Uterus (tissue), 3 donors: ENCODE measurements at regions not wholly inside any gene's neighbourhood (a gene's known extent, or its start where the extent isn't known, plus 50 kb on each side); places are given as distances from the start of the nearest gene placed in this dataset.

ENCODE experiments used
- DNase-seq, 2 donors: peaks; one replicate each; pipeline ENCODE4 v3.0.0-alpha.2; 2019 to 2020
- H3K27ac ChIP-seq, 2 donors: fragments of 200-600 bp; sonication (generic); 1 replicate in 1 of 2; 2 replicates in 1 of 2; pipeline ENCODE4 v1.5.1; 2016 to 2018
- H3K27me3 ChIP-seq, 2 donors: fragments of 200-600 bp; sonication (generic); one replicate each; pipeline ENCODE4 v1.5.1; 2018 to 2019; ENCODE audit warnings: control low read depth in 1 of 2
- H3K36me3 ChIP-seq, 2 donors: fragments of 200-600 bp; sonication (generic); one replicate each; pipeline ENCODE4 v1.5.1; 2019; ENCODE audit warnings: control low read depth in 1 of 2
- H3K4me1 ChIP-seq, 2 donors: fragments of 200-600 bp; sonication (generic); one replicate each; pipeline ENCODE4 v1.5.1; 2018 to 2019; ENCODE audit warnings: control low read depth in 1 of 2
- H3K4me3 ChIP-seq, 2 donors: fragments of 200-600 bp; sonication (generic); 1 replicate in 1 of 2; 2 replicates in 1 of 2; pipeline ENCODE4 v1.5.1; 2018 to 2019; ENCODE audit warnings: mild to moderate bottlenecking in 1 of 2
- H3K9me3 ChIP-seq, 2 donors: fragments of 200-600 bp; sonication (generic); one replicate each; pipeline ENCODE4 v1.5.1; 2019; ENCODE audit warnings: control low read depth in 1 of 2
- CTCF ChIP-seq, 4 experiments: fragments of 200-600 bp in 2 of 4; fragments of 450-650 bp in 2 of 4; sonication (generic) in 2 of 4; IDR thresholded peaks; one replicate each; pipeline ENCODE4 v1.5.1; 2016 to 2019; ENCODE audit warnings: antibody characterized with exemption in 4 of 4, mild to moderate bottlenecking in 2 of 4, moderate library complexity in 1 of 4
- POLR2A ChIP-seq, 2 donors: fragments of 450-650 bp; IDR thresholded peaks; one replicate each; pipeline ENCODE4 v1.6.1; 2016; ENCODE audit warnings: antibody characterized with exemption in 2 of 2, mild to moderate bottlenecking in 1 of 2, moderate library complexity in 1 of 2
- intact Hi-C: fragments of 100-400 bp; cut with DNase I; formaldehyde crosslinking; loops from one replicate; pipeline ENCODE4 v1.15.1; 2023; ENCODE audit warnings: low total_unique reads
- donor health status: DM: yes; HTN: yes; CAD: no.

GRCh38 chr1:104787866-104788510, 1038.3 kb downstream of the AMY1C start:
- Histone ChIP-seq H3K9me3 (no peaks in the 10 kb centered on the region), H3K36me3 (no peaks in the 10 kb centered on the region), H3K27ac (no peak overlapping the region), H3K4me3 (no peak overlapping the region), H3K4me1 (no peaks in the 10 kb centered on the region), H3K27me3 (no peaks in the 10 kb centered on the region)
- DNase-seq, result no peak
- TF ChIP-seq CTCF (IDR thresholded peaks at IDR 0.05) (no peak), POLR2A (IDR thresholded peaks at IDR 0.05) (no peak)
- intact Hi-C loops, result no loop called here

- Histone ChIP-seq H3K27ac (no peak overlapping the region), H3K9me3 (no peaks in the 10 kb centered on the region), H3K4me1 (no peaks in the 10 kb centered on the region), H3K36me3 (no peaks in the 10 kb centered on the region), H3K27me3 (no peaks in the 10 kb centered on the region), H3K4me3 (no peak overlapping the region)
- no peak for DNase-seq
- intact Hi-C loops, result no loop called here
- TF ChIP-seq CTCF (IDR thresholded peaks at IDR 0.05), result no peak
- no peak for TF ChIP-seq POLR2A (IDR thresholded peaks at IDR 0.05)
These were observed 1041.3 kb downstream of the AMY1C start for GRCh38 chr1:104791030-104791429.

GRCh38 chr1:104794035-104794434, 1044.3 kb downstream of the AMY1C start:
- Histone ChIP-seq H3K9me3 (no peaks in the 10 kb centered on the region), H3K4me1 (no peaks in the 10 kb centered on the region), H3K27me3 (no peaks in the 10 kb centered on the region), H3K27ac (no peak overlapping the region), H3K4me3 (no peak overlapping the region), H3K36me3 (no peaks in the 10 kb centered on the region)
- intact Hi-C loops, result no loop called here
- no peak for DNase-seq
- TF ChIP-seq CTCF (IDR thresholded peaks at IDR 0.05), result no peak
- TF ChIP-seq POLR2A (IDR thresholded peaks at IDR 0.05), result no peak

- intact Hi-C loops, result no loop called here
- Histone ChIP-seq H3K9me3 (no peaks in the 10 kb centered on the region), H3K4me1 (no peaks in the 10 kb centered on the region), H3K36me3 (no peaks in the 10 kb centered on the region), H3K4me3 (no peak overlapping the region), H3K27ac (no peak overlapping the region), H3K27me3 (no peaks in the 10 kb centered on the region)
- DNase-seq, result no peak
- TF ChIP-seq POLR2A (IDR thresholded peaks at IDR 0.05) (no peak), CTCF (IDR thresholded peaks at IDR 0.05) (no peak)
These were observed 1046.2 kb downstream of the AMY1C start for GRCh38 chr1:104795931-104796330.

- intact Hi-C loops, result no loop called here
- no peaks in the 10 kb centered on the region for H3K36me3 ChIP-seq
- no peaks in the 10 kb centered on the region for H3K9me3 ChIP-seq
- TF ChIP-seq CTCF (IDR thresholded peaks at IDR 0.05), result no peak
- no peak for TF ChIP-seq POLR2A (IDR thresholded peaks at IDR 0.05)
- H3K27me3 ChIP-seq, result no peaks in the 10 kb centered on the region
- no peaks in the 10 kb centered on the region for H3K4me1 ChIP-seq
- no peak overlapping the region for H3K4me3 ChIP-seq
- DNase-seq, result no peak
- H3K27ac ChIP-seq, result no peak overlapping the region
These were observed 1048.3 kb downstream of the AMY1C start for GRCh38 chr1:104797982-104798381.
